ENCODE measurements at regions not wholly inside any gene's neighbourhood (a gene's known extent, or its start where the extent isn't known, plus 50 kb on each side); places are given as distances from the start of the nearest gene placed in this dataset.

- Histone ChIP-seq H3K18ac (ENCODE audit: insufficient read length, low read depth, low read length) (no peak overlapping the region), H4K5ac (ENCODE audit: insufficient read length, low read depth, low read length) (no peak overlapping the region), H3K23ac (ENCODE audit: insufficient read length, low read depth, low read length) (no peak overlapping the region), H3K4ac (ENCODE audit: low read depth, low read length) (no peak overlapping the region), H2BK120ac (ENCODE audit: low read depth, low read length, poor library complexity, severe bottlenecking) (no peak overlapping the region), H3K9ac (ENCODE audit: extremely low read depth, insufficient read length, low read length) (no peak overlapping the region), H3K56ac (ENCODE audit: insufficient read length, low read depth, low read length) (no peak overlapping the region), H2BK20ac (ENCODE audit: low read depth, low read length, poor library complexity, severe bottlenecking) (no peak overlapping the region), H3K79me2 (ENCODE audit: insufficient read depth, low read length) (no peaks in the 10 kb centered on the region), H3K4me2 (ENCODE audit: insufficient read depth, insufficient read length, low read length) (no peak overlapping the region), H2BK12ac (ENCODE audit: insufficient read length, low read depth, low read length) (no peak overlapping the region), H4K20me1 (ENCODE audit: control insufficient read depth, insufficient read depth, insufficient read length) (no peaks in the 10 kb centered on the region), H3K27me3 (ENCODE audit: insufficient read depth, low read length) (no peaks in the 10 kb centered on the region), H3K4me1 (ENCODE audit: insufficient read depth, low read length) (no peaks in the 10 kb centered on the region; the same call in 1 of the 2 replicates), H2BK5ac (ENCODE audit: insufficient read length, low read length) (no peak overlapping the region), H2BK15ac (ENCODE audit: low read depth, low read length) (no peak overlapping the region), H3K9me3 (ENCODE audit: control insufficient read depth, low read depth, low read length) (no peaks in the 10 kb centered on the region), H3K14ac (ENCODE audit: insufficient read depth, low read length) (no peak overlapping the region), H4K91ac (ENCODE audit: insufficient read length, low read depth, low read length) (no peak overlapping the region), H3T11ph (ENCODE audit: low read length) (no peak overlapping the region), H2AFZ (ENCODE audit: low read length) (no peak overlapping the region), H4K8ac (replicated peaks; ENCODE audit: insufficient read length, low read depth, low read length) (no peak overlapping the region), H2AK5ac (ENCODE audit: insufficient read length, low read length) (no peak overlapping the region), H3K23me2 (ENCODE audit: insufficient read length, low read depth, low read length, poor library complexity, severe bottlenecking) (no peaks in the 10 kb centered on the region), H3K27ac (ENCODE audit: insufficient read length, low read depth, low read length) (no peak overlapping the region), H3K79me1 (ENCODE audit: insufficient read depth, low read depth, low read length, poor library complexity, severe bottlenecking) (no peaks in the 10 kb centered on the region)
- Mint-ChIP-seq H3K9me3 (no peaks in the 10 kb centered on the region), H3K4me1 (peaks cover under 1 to 21% of the 10 kb centered on the region in 2 experiments), H3K36me3 (ENCODE audit: insufficient read depth in 1 of 3, low read depth in 3 of 3) (peaks cover 0 to 48% (median 0%) of the 10 kb centered on the region in 3 experiments; a peak in 3 of 7 replicates), H3K4me3 (no peak overlapping the region), H3K27ac (no peak overlapping the region), H3K27me3 (ENCODE audit: low read depth) (no peaks in the 10 kb centered on the region)
- no CpG with 5 or more reads among the region's 1 CpG for WGBS (ENCODE audit: extremely low coverage, insufficient read length, low lambda C conversion rate)
- DNase-seq = no peak
- no peak for TF ChIP-seq CTCF (conservative IDR thresholded peaks at IDR 0.05)
These were observed 968.1 kb downstream of the TAF11L14 start for GRCh38 chr5:18602402-18602801.

Data from H9 (cell line).